ENCODE measurements at regions not wholly inside any gene's neighbourhood (a gene's known extent, or its start where the extent isn't known, plus 50 kb on each side); places are given as distances from the start of the nearest gene placed in this dataset.

- TF ChIP-seq REST (IDR thresholded peaks at IDR 0.05; ENCODE audit: insufficient replicate concordance, low read depth) (no peak), POLR2AphosphoS5 (IDR thresholded peaks at IDR 0.05; ENCODE audit: low read depth) (no peak), CTCF (IDR thresholded peaks at IDR 0.05; ENCODE audit: insufficient read depth, low read length) (no peak), SPI1 (IDR thresholded peaks at IDR 0.05; ENCODE audit: borderline replicate concordance, low read depth) (no peak)
Observed at GRCh38 chr10:130261766-130262165, 125.6 kb downstream of the GLRX3 start.
